ENCODE measurements at regions not wholly inside any gene's neighbourhood (a gene's known extent, or its start where the extent isn't known, plus 50 kb on each side); places are given as distances from the start of the nearest gene placed in this dataset.

GRCh38 chr16:86639354-86639753 is 61.0 kb downstream of the FOXL1 start:
- TF ChIP-seq, protein P1, sequence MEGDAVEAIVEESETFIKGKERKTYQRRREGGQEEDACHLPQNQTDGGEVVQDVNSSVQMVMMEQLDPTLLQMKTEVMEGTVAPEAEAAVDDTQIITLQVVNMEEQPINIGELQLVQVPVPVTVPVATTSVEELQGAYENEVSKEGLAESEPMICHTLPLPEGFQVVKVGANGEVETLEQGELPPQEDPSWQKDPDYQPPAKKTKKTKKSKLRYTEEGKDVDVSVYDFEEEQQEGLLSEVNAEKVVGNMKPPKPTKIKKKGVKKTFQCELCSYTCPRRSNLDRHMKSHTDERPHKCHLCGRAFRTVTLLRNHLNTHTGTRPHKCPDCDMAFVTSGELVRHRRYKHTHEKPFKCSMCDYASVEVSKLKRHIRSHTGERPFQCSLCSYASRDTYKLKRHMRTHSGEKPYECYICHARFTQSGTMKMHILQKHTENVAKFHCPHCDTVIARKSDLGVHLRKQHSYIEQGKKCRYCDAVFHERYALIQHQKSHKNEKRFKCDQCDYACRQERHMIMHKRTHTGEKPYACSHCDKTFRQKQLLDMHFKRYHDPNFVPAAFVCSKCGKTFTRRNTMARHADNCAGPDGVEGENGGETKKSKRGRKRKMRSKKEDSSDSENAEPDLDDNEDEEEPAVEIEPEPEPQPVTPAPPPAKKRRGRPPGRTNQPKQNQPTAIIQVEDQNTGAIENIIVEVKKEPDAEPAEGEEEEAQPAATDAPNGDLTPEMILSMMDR (IDR thresholded peaks at IDR 0.05; ENCODE audit: borderline replicate concordance, extremely low read depth, insufficient read depth), result no peak
- Histone ChIP-seq H3K27me3 (ENCODE audit: control insufficient read depth, insufficient read depth, low read length) (no peaks in the 10 kb centered on the region), H3K9me3 (ENCODE audit: control insufficient read depth in 2 of 3, insufficient read depth in 1 of 3, low read length in 3 of 3) (no peaks in the 10 kb centered on the region), H3K27ac (ENCODE audit: low read depth in 2 of 2, low read length in 2 of 2) (no peak overlapping the region), H3K9ac (ENCODE audit: low read length in 3 of 3) (no peak overlapping the region), H3K36me3 (ENCODE audit: control insufficient read depth in 2 of 3, insufficient read depth in 3 of 3, low read length in 3 of 3) (no peaks in the 10 kb centered on the region), H3K4me1 (ENCODE audit: control insufficient read depth in 2 of 3, insufficient read depth in 2 of 3, low read depth in 1 of 3, low read length in 3 of 3) (no peaks in the 10 kb centered on the region), H3K4me3 (ENCODE audit: low read length in 3 of 3) (no peak overlapping the region)
- DNase-seq, result no peak
- intact Hi-C loops (cut with DNase I), result no loop called here
- FAIRE-seq, result no peak

- Histone ChIP-seq H3K27ac (ENCODE audit: low read depth in 2 of 2, low read length in 2 of 2) (no peak overlapping the region), H3K27me3 (ENCODE audit: control insufficient read depth, insufficient read depth, low read length) (no peaks in the 10 kb centered on the region), H3K9me3 (ENCODE audit: control insufficient read depth in 2 of 3, insufficient read depth in 1 of 3, low read length in 3 of 3) (no peaks in the 10 kb centered on the region), H3K4me3 (ENCODE audit: low read length in 3 of 3) (no peak overlapping the region), H3K4me1 (ENCODE audit: control insufficient read depth in 2 of 3, insufficient read depth in 2 of 3, low read depth in 1 of 3, low read length in 3 of 3) (no peaks in the 10 kb centered on the region), H3K9ac (ENCODE audit: low read length in 3 of 3) (no peak overlapping the region), H3K36me3 (ENCODE audit: control insufficient read depth in 2 of 3, insufficient read depth in 3 of 3, low read length in 3 of 3) (no peaks in the 10 kb centered on the region)
- intact Hi-C loops (cut with DNase I), result no loop called here
- TF ChIP-seq, protein P1 (IDR thresholded peaks at IDR 0.05; ENCODE audit: borderline replicate concordance, extremely low read depth, insufficient read depth), result no peak
- no peak for FAIRE-seq
- no peak for DNase-seq
Measured at GRCh38 chr16:86640265-86640843, 62.0 kb downstream of the FOXL1 start.

DNA sequence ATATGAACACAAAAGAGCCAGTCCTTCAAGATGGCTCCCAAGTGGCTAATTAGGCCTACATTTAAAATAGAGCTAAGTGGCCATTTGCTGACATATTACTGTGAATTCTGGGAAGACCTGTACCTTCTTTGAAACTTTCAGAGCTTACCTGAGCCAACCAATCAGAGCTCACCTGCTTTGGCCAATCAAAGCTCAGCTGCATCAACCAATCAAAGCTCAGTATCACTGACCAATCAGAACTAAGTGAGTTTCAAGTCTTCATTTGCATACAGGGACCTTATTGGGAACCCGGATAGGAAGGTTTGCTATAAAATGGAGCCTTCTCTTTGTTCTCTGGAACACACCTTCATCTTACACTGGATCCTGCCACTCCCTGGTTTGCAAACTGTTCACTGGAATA is 63.7 kb downstream of the FOXL1 start:
- H3K27me3 ChIP-seq (ENCODE audit: control insufficient read depth, insufficient read depth, low read length), result no peaks in the 10 kb centered on the region
- H3K9ac ChIP-seq (ENCODE audit: low read length in 3 of 3), result no peak overlapping the region
- H3K27ac ChIP-seq (ENCODE audit: low read depth in 2 of 2, low read length in 2 of 2), result no peak overlapping the region
- DNase-seq (no peak), FAIRE-seq (no peak)
- no peaks in the 10 kb centered on the region for H3K4me1 ChIP-seq (ENCODE audit: control insufficient read depth in 2 of 3, insufficient read depth in 2 of 3, low read depth in 1 of 3, low read length in 3 of 3)
- peaks cover 0 to 2% (median under 1%) of the 10 kb centered on the region in 3 donors for H3K9me3 ChIP-seq (ENCODE audit: control insufficient read depth in 2 of 3, insufficient read depth in 1 of 3, low read length in 3 of 3)
- H3K36me3 ChIP-seq (ENCODE audit: control insufficient read depth in 2 of 3, insufficient read depth in 3 of 3, low read length in 3 of 3), result no peaks in the 10 kb centered on the region
- no peak overlapping the region for H3K4me3 ChIP-seq (ENCODE audit: low read length in 3 of 3)
- intact Hi-C loops (cut with DNase I), result no loop called here
- TF ChIP-seq, protein P1 (IDR thresholded peaks at IDR 0.05; ENCODE audit: borderline replicate concordance, extremely low read depth, insufficient read depth), result no peak

DNA sequence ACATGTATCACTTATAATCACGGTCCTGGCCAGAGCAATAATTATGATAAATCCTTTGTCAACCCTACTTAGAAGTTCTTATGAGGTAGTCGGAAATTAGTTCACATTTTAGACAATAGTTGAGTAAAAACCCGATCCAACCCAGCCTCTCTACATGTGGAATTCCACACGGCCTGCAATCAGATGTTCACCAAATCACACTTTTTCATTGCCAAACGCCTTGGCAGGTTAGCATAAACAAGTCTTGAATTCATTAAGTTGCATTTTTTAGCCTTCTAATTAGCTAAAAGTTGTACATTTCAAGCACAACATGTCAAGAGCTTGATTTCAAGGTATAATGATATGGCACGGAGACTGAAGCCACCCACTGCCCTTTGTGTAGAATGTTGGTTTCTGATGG is 65.3 kb downstream of the FOXL1 start:
- TF ChIP-seq, protein P1 (IDR thresholded peaks at IDR 0.05; ENCODE audit: borderline replicate concordance, extremely low read depth, insufficient read depth), result no peak
- intact Hi-C loops (cut with DNase I), result no loop called here
- no peak for FAIRE-seq
- H3K4me1 ChIP-seq (ENCODE audit: control insufficient read depth in 2 of 3, insufficient read depth in 2 of 3, low read depth in 1 of 3, low read length in 3 of 3), result no peaks in the 10 kb centered on the region
- H3K4me3 ChIP-seq (ENCODE audit: low read length in 3 of 3), result no peak overlapping the region
- H3K27me3 ChIP-seq (ENCODE audit: control insufficient read depth, insufficient read depth, low read length), result no peaks in the 10 kb centered on the region
- H3K36me3 ChIP-seq (ENCODE audit: control insufficient read depth in 2 of 3, insufficient read depth in 3 of 3, low read length in 3 of 3), result no peaks in the 10 kb centered on the region
- peaks cover 0 to 13% (median 4%) of the 10 kb centered on the region in 3 donors for H3K9me3 ChIP-seq (ENCODE audit: control insufficient read depth in 2 of 3, insufficient read depth in 1 of 3, low read length in 3 of 3)
- no peak overlapping the region for H3K9ac ChIP-seq (ENCODE audit: low read length in 3 of 3)
- H3K27ac ChIP-seq (ENCODE audit: low read depth in 2 of 2, low read length in 2 of 2), result no peak overlapping the region
- DNase-seq, result no peak

Data from kidney (tissue), 13 donors.